Choroid plexus epithelial cell (primary cell): ENCODE measurements at regions not wholly inside any gene's neighbourhood (a gene's known extent, or its start where the extent isn't known, plus 50 kb on each side); places are given as distances from the start of the nearest gene placed in this dataset.

Experiments
- DNase-seq: peaks from one replicate; pipeline ENCODE4 v3.0.0-alpha.2; 2010; ENCODE audit warnings: low read depth
- H3K4me3 ChIP-seq: 2 replicates; pipeline ENCODE4 v1.5.1; 2011; ENCODE audit warnings: low read depth, mild to moderate bottlenecking, control low read depth, low read length, moderate library complexity
- TF ChIP-seq, protein P1 (sequence below): conservative IDR thresholded peaks from 2 replicates; pipeline ENCODE4 v1.5.1; 2011; ENCODE audit warnings: low read depth, mild to moderate bottlenecking, control low read depth, inconsistent platforms, low read length, moderate library complexity

DNA sequence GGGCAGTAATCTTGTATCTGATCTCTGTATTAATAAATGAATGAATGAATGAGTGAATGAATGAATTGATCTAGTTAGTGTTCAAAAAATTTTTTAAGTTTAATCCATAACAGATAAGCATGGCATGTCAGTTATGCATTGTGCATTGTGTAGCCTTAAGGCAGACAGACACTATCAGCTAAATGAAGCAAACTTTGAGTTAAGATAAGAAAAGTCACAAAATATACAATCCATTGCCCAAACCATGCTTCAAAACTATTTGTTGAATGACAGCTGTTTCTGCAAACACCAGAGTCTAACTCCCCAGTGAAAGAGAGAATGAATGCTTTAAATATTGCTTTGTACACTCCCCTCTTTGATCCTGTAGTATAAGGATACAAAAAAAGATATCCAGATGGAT, 314.3 kb upstream of the ETAA1 start:
- no peak for DNase-seq
- no peak overlapping the region for H3K4me3 ChIP-seq

GRCh38 chr2:67083951-67084350, 313.2 kb upstream of the ETAA1 start:
- H3K4me3 ChIP-seq: no peak overlapping the region

More for the DNA sequence above, 314.3 kb upstream of the ETAA1 start:
- TF ChIP-seq, protein P1, sequence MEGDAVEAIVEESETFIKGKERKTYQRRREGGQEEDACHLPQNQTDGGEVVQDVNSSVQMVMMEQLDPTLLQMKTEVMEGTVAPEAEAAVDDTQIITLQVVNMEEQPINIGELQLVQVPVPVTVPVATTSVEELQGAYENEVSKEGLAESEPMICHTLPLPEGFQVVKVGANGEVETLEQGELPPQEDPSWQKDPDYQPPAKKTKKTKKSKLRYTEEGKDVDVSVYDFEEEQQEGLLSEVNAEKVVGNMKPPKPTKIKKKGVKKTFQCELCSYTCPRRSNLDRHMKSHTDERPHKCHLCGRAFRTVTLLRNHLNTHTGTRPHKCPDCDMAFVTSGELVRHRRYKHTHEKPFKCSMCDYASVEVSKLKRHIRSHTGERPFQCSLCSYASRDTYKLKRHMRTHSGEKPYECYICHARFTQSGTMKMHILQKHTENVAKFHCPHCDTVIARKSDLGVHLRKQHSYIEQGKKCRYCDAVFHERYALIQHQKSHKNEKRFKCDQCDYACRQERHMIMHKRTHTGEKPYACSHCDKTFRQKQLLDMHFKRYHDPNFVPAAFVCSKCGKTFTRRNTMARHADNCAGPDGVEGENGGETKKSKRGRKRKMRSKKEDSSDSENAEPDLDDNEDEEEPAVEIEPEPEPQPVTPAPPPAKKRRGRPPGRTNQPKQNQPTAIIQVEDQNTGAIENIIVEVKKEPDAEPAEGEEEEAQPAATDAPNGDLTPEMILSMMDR: no peak

GRCh38 chr2:67085146-67085545, 312.0 kb upstream of the ETAA1 start:
- TF ChIP-seq, protein P1: no peak
- no peak overlapping the region for H3K4me3 ChIP-seq
- DNase-seq: no peak

More at GRCh38 chr2:67083951-67084350, 313.2 kb upstream of the ETAA1 start:
- DNase-seq: no peak
- TF ChIP-seq, protein P1: no peak

DNA sequence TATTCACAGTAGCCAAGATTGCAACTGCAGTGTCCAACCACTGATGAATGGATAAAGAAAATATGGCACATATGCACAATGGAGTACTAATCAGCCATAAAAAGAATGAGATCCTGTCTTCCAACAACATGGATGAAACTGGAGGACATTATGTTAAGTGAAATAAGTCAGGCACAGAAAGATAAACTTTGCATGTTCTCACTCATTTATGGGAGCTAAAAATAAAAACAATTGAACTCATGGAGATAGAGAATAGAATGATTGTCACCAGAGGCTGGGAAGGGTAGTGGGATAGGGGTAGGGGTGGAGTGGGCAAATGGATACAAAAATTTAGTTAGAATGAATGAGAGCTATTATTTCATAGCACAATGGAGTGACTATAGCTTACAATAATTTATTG, 305.5 kb upstream of the ETAA1 start:
- H3K4me3 ChIP-seq: no peak overlapping the region
- DNase-seq: no peak
- TF ChIP-seq, protein P1: no peak

- H3K4me3 ChIP-seq: no peak overlapping the region
- DNase-seq: no peak
- TF ChIP-seq, protein P1: no peak
Observed at GRCh38 chr2:67095121-67095520, 302.0 kb upstream of the ETAA1 start.

DNA sequence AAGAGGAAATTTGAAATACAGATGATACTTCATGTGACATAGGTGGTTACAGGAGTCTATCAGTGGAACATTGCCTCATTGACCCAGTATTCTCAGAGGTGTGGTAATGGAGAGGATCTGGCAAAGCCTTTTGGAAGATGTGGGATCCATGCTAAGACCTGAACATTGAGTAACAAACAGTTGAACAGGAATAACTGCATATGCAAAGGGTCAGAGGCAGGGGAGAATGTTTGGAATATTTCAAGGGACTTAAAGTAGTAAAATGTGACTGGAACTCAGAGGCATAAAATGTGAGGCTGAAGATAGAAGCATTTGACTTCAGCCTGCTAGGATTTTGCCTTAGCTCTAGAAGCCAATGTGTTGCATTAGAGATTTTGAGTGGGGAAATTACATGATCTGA, 300.2 kb upstream of the ETAA1 start:
- DNase-seq: no peak
- H3K4me3 ChIP-seq: no peak overlapping the region
- TF ChIP-seq, protein P1: no peak

DNA sequence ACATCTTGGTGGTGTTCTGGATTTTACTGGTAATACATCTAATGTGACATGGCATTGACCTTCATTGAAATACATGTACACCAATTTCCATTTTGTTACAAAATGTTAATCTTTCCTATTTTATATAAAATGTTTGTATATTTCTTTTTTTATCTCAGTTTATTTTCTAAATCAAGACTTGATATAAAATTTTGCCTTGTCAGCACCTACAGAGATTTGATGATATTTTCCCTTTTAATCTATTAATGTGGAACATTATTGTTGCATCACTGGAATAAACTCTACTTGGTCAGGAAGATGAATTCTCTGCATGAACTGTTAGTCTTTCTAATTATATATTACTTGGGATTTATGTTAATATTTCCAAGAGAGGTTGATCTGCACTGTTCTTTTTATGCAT, 294.0 kb upstream of the ETAA1 start:
- TF ChIP-seq, protein P1: no peak
- no peak for DNase-seq
- H3K4me3 ChIP-seq: no peak overlapping the region
